Osteocyte (in vitro differentiated cells): ENCODE measurements at regions not wholly inside any gene's neighbourhood (a gene's known extent, or its start where the extent isn't known, plus 50 kb on each side); places are given as distances from the start of the nearest gene placed in this dataset.

Source experiments
- DNase-seq: peaks from one replicate; pipeline ENCODE4 v3.0.0; 2021; ENCODE audit warnings: mixed read lengths; ENCODE audit not compliant: unreplicated experiment; ENCODE audit errors: extremely low spot score
- H3K27ac Mint-ChIP-seq: one replicate; pipeline ENCODE4 v1.8.0; 2021; ENCODE audit warnings: mild to moderate bottlenecking, mixed read lengths; ENCODE audit not compliant: unreplicated experiment
- H3K27me3 Mint-ChIP-seq: one replicate; pipeline ENCODE4 v1.8.0; 2021; ENCODE audit warnings: mixed read lengths; ENCODE audit not compliant: unreplicated experiment
- H3K36me3 Mint-ChIP-seq: one replicate; pipeline ENCODE4 v1.8.0; 2021; ENCODE audit warnings: mixed read lengths; ENCODE audit not compliant: unreplicated experiment
- H3K4me1 Mint-ChIP-seq: one replicate; pipeline ENCODE4 v1.8.0; 2021; ENCODE audit warnings: mixed read lengths; ENCODE audit not compliant: unreplicated experiment
- H3K4me3 Mint-ChIP-seq: one replicate; pipeline ENCODE4 v1.8.0; 2021; ENCODE audit warnings: mild to moderate bottlenecking, moderate library complexity, mixed read lengths; ENCODE audit not compliant: unreplicated experiment
- H3K9me3 Mint-ChIP-seq: one replicate; pipeline ENCODE4 v1.8.0; 2021; ENCODE audit warnings: mixed read lengths; ENCODE audit not compliant: unreplicated experiment
- CTCF ChIP-seq: fragments of 200-600 bp; sonication (generic); IDR thresholded peaks from 2 replicates; pipeline ENCODE4 v1.5.0; 2021; ENCODE audit warnings: antibody characterized with exemption, mild to moderate bottlenecking, moderate library complexity

GRCh38 chr5:92519811-92520632 lies 1061.0 kb downstream of the NR2F1-AS1 start:
- H3K9me3 Mint-ChIP-seq, result peaks cover 6% of the 10 kb centered on the region
- DNase-seq, result no peak

DNA sequence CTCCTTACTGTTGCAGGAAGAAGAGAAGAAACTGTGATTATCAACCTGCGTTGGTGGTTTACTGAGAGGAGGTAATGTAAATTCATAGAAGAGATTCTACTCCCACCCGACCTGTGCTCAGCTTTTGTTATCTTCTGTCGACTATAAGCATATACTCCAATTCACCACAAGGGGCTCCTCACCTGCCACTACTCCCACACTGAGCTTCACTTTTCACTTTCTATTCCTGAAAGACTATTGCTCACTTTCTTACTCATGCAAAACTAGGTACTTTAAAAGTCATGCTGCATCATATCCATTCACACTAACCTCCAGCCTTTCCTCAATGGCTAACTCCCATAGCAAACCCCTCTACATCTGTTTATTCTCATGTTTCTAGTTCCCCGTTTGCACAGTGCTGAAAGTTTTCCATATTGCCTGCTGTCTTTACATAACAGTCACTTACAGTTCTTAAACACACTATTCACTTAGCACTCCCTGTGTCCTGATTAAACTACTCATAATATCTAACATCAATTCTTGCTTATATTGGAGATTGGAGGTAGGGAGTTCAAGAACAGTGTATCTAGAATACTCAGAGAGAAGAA lies 1062.6 kb downstream of the NR2F1-AS1 start:
- peak; percentile 45 for TF ChIP-seq CTCF
- Mint-ChIP-seq H3K27ac (no peak overlapping the region), H3K27me3 (no peaks in the 10 kb centered on the region), H3K4me1 (peaks cover 35% of the 10 kb centered on the region), H3K36me3 (peaks cover 9% of the 10 kb centered on the region), H3K4me3 (no peak overlapping the region), H3K9me3 (peaks cover 10% of the 10 kb centered on the region)
- no peak for DNase-seq

More at GRCh38 chr5:92519811-92520632, 1061.0 kb downstream of the NR2F1-AS1 start:
- Mint-ChIP-seq H3K4me1 (peaks cover 28% of the 10 kb centered on the region), H3K4me3 (no peak overlapping the region), H3K27ac (peak overlapping the region; percentile 73), H3K27me3 (no peaks in the 10 kb centered on the region), H3K36me3 (peaks cover 5% of the 10 kb centered on the region)
- no peak for TF ChIP-seq CTCF

GRCh38 chr5:92514896-92515295 lies 1066.1 kb downstream of the NR2F1-AS1 start:
- Mint-ChIP-seq H3K36me3 (peaks cover 20% of the 10 kb centered on the region), H3K4me1 (peaks cover 30% of the 10 kb centered on the region), H3K27ac (no peak overlapping the region), H3K9me3 (peaks cover 29% of the 10 kb centered on the region), H3K4me3 (no peak overlapping the region), H3K27me3 (no peaks in the 10 kb centered on the region)
- DNase-seq, result no peak
- no peak for TF ChIP-seq CTCF

DNA sequence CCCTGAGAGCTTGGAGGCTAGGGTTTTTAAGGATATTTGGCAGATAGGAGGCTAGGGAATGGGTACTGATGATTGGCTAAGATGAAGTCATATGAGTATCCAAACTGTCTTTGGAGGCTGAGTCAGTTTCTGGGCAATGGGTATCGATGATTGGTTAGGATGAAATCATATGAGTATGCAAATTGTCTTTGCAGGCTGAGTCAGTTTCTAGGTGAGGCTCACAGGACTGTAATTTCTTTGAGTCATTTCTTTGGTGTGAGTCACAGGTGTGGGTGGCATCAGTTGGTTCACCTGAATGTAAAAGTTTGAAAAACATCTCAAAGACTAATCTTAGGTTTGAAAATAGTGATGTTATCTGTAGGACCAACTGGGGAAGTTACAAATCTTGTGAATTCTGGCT lies 1068.0 kb downstream of the NR2F1-AS1 start:
- no peak for DNase-seq
- Mint-ChIP-seq H3K27me3 (no peaks in the 10 kb centered on the region), H3K4me3 (no peak overlapping the region), H3K4me1 (peaks cover 14% of the 10 kb centered on the region), H3K36me3 (peaks cover 23% of the 10 kb centered on the region), H3K27ac (no peak overlapping the region), H3K9me3 (peaks cover 38% of the 10 kb centered on the region)
- TF ChIP-seq CTCF, result no peak

DNA sequence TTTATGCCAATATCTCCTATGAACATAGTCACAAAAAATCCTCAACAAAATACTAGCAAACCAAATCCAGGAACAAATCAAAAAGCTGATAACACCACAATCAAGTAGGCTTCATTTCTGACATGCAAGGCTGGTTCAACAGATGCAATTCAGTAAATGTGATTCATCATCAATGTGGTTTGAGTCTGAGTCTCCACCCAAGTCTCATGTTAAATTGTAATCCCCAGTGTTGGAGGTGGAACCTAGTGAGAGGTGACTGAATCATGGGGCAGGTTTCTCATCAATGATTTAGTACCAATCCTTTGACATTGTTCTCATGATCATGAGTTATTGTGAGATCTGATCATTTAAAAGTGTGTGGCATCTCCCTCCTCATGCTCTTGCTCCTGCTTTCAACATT lies 1072.7 kb downstream of the NR2F1-AS1 start:
- H3K27me3 Mint-ChIP-seq, result no peaks in the 10 kb centered on the region
- no peak overlapping the region for H3K4me3 Mint-ChIP-seq
- no peak for DNase-seq
- H3K27ac Mint-ChIP-seq, result no peak overlapping the region
- H3K4me1 Mint-ChIP-seq, result peaks cover 22% of the 10 kb centered on the region
- peaks cover 39% of the 10 kb centered on the region for H3K9me3 Mint-ChIP-seq
- TF ChIP-seq CTCF, result no peak
- peaks cover 17% of the 10 kb centered on the region for H3K36me3 Mint-ChIP-seq
